KOPT-K1 (cell line): ENCODE measurements at regions not wholly inside any gene's neighbourhood (a gene's known extent, or its start where the extent isn't known, plus 50 kb on each side); places are given as distances from the start of the nearest gene placed in this dataset.
"Not testable (repeated sequence)": the region's sequence is repeated elsewhere in the genome, so short reads cannot be mapped to it uniquely, and the experiment has no call there.

Experiments
- H3K27ac ChIP-seq: fragments of 200-600 bp; sonication (generic); 2 replicates; pipeline ENCODE4 v1.5.1; 2016; ENCODE audit warnings: antibody characterized with exemption, mild to moderate bottlenecking, low read depth, low read length; ENCODE audit not compliant: poor library complexity, severe bottlenecking
- H3K36me3 ChIP-seq: fragments of 200-600 bp; sonication (generic); 2 replicates; pipeline ENCODE4 v1.5.1; 2017; ENCODE audit warnings: antibody characterized with exemption, mild to moderate bottlenecking, low read length, moderate library complexity; ENCODE audit not compliant: insufficient read depth
- H3K9me3 ChIP-seq: fragments of 200-600 bp; sonication (generic); 2 replicates; pipeline ENCODE4 v1.5.1; 2017; ENCODE audit warnings: antibody characterized with exemption, low read length, mild to moderate bottlenecking; ENCODE audit not compliant: insufficient read depth, poor library complexity, severe bottlenecking

DNA sequence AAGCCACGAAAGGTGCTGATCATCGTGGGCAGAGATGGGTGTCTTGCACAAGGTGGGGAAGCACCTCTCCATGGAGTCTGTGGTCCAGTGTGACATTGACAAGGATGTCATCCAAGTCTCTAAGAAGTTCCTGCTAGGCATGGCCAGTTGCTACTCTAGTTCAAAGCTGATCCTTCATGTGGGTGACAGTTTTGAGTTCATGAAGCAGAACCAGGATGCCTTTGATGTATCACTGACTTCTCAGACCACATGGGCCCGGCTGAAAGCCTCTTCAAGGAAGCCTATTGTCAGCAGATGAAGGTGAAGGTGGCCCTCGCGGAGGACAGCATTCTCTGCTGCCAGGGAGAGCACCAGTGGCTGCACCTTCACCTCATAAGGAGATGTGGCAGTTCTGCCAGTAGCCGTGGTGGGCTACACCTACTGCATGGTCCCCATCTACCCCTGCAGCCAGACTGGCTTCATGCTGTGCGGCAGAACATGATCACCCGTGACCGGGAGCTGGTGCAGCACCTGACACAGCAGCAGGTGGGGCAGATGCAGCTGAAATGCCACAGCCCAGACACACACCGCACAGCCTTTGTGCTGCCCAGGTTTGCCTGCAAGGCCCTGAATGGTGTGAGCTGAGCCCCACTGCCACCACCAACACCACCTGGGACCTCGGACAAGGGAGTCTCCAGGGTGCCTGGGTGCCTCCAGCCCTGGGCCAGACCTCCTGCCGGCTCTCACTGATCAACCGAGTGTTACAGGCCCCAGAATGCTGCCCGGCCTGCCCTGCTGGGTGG, 75.0 kb upstream of the SULF2 start:
- peaks cover 10% of the 10 kb centered on the region for H3K9me3 ChIP-seq
- H3K27ac ChIP-seq = no peak overlapping the region
- no peaks in the 10 kb centered on the region for H3K36me3 ChIP-seq

- H3K27ac ChIP-seq = no peak overlapping the region
- H3K9me3 ChIP-seq = peaks cover 10% of the 10 kb centered on the region
- no peaks in the 10 kb centered on the region for H3K36me3 ChIP-seq
Measured at GRCh38 chr20:47859278-47859677, 74.0 kb upstream of the SULF2 start.

DNA sequence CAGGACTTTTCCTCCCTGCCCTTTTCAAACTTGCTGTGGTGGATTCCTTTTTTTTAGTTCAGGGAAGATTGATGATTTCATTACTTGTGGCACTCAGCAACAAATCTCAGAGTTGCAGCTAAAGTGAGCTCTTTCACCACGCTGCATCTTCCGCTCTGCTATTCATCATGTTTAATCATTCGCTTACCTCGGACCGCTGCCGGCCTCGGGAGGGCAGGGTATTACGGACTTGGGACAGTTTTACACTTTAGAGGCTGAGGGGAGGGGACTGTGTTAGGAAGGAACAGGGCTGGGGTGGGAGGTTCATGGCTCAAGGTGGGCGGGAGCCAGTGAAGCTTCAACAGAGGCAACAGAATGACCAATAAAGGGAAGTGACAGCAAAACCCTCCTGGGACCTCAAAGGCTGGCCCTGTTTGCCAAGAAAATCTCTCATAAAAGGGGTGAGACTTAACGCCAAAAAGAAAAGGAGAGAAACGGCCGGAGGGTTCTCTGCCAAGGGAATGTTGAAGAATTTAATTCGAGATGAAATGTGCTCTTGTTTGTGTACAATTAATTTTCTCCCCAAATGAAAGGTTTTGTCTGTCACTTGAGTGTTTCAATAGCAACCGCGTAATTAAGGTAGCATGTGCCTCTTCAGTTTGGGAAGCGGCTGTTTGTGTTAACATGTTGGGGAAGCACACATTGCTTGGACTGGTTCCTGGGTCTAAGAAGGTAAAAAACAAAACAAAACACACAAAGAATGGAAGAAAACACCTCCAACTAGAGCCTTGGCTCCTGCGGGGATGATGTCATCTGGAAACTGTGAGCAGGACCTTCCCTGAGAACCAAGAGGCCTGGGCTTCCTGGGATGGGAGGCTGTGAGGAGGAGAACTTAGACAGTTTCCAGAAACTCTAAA, 72.5 kb upstream of the SULF2 start:
- Histone ChIP-seq H3K27ac (no peak overlapping the region), H3K9me3 (peaks cover 5% of the 10 kb centered on the region), H3K36me3 (no peaks in the 10 kb centered on the region)

- Histone ChIP-seq H3K27ac (no peak overlapping the region), H3K9me3 (no peaks in the 10 kb centered on the region), H3K36me3 (no peaks in the 10 kb centered on the region)
Measured at GRCh38 chr20:47857187-47857568, 71.9 kb upstream of the SULF2 start.

- H3K27ac ChIP-seq = no peak overlapping the region
- no peaks in the 10 kb centered on the region for H3K9me3 ChIP-seq
- no peaks in the 10 kb centered on the region for H3K36me3 ChIP-seq
Measured at GRCh38 chr20:47855799-47856198, 70.5 kb upstream of the SULF2 start.

GRCh38 chr20:47854687-47855212, 69.5 kb upstream of the SULF2 start:
- Histone ChIP-seq H3K36me3 (no peaks in the 10 kb centered on the region), H3K27ac (no peak overlapping the region), H3K9me3 (no peaks in the 10 kb centered on the region)

DNA sequence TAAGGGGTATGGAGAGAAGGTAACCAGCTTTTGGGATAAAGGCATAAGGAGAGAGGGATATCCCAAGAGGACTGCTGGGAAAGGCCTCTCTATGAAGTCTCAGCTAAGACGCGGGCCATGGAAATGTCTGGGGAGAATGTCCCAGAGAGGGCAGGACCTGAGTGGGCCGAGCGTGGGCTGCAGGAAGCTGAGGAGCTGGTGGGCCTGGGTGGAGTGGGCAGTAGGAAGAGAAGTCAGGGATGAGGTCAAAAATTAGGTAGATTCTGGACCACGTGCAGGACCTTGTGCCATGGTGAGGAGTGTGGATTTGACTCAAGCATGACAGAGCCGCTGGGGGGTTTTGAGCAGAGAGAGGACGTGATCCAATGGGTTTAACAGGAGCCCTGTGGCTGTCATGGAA, 66.5 kb upstream of the SULF2 start:
- no peaks in the 10 kb centered on the region for H3K36me3 ChIP-seq
- no peaks in the 10 kb centered on the region for H3K9me3 ChIP-seq
- no peak overlapping the region for H3K27ac ChIP-seq

DNA sequence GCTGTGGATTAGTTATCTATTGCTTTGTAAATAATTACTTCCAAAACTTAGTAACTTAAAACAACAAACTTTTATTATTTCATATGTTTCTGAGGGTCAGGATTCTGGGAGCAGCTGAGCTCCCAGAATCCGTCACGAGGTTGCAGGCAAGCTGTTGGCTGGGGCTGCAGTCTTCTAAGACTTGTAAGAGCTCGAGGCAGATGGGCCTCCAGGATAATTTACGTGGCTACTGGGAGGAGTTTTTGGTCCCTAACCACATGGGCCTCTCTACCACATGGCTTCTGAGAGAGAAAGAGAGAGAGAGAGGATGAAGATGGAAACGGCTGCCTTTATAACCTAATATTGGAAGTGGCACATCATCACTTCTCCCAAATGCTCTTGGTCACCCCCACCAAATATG, 64.9 kb upstream of the SULF2 start:
- H3K27ac ChIP-seq = no peak overlapping the region
- H3K36me3 ChIP-seq = no peaks in the 10 kb centered on the region

GRCh38 chr20:47849596-47849995, 64.3 kb upstream of the SULF2 start:
- no peaks in the 10 kb centered on the region for H3K36me3 ChIP-seq
- H3K27ac ChIP-seq = no peak overlapping the region
- H3K9me3 ChIP-seq = no peaks in the 10 kb centered on the region

More for the DNA sequence above, 64.9 kb upstream of the SULF2 start:
- H3K9me3 ChIP-seq = no peaks in the 10 kb centered on the region

DNA sequence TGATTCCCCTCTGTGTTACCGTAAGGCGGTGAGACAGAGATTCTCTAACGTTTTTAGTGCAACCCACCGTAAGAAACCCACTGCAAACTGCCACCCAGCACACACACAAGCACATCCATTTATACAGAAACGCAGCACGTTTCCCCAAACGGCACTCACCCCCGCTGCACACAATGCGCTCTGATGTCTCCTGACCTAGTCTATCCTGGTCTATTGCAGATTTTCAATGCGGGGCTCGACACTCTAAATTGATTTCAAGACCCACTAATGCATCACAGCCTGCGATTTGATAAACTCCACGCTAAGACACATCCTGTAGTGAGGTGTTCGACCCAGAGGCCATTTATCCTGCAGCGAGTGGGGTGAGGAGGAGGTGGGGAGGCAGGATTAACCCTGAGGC, 63.7 kb upstream of the SULF2 start:
- H3K27ac ChIP-seq = no peak overlapping the region
- no peaks in the 10 kb centered on the region for H3K36me3 ChIP-seq
- no peaks in the 10 kb centered on the region for H3K9me3 ChIP-seq

- H3K9me3 ChIP-seq, H3K36me3 ChIP-seq, H3K27ac ChIP-seq: not testable (repeated sequence)
Measured at GRCh38 chr20:47848534-47848933, 63.3 kb upstream of the SULF2 start.

DNA sequence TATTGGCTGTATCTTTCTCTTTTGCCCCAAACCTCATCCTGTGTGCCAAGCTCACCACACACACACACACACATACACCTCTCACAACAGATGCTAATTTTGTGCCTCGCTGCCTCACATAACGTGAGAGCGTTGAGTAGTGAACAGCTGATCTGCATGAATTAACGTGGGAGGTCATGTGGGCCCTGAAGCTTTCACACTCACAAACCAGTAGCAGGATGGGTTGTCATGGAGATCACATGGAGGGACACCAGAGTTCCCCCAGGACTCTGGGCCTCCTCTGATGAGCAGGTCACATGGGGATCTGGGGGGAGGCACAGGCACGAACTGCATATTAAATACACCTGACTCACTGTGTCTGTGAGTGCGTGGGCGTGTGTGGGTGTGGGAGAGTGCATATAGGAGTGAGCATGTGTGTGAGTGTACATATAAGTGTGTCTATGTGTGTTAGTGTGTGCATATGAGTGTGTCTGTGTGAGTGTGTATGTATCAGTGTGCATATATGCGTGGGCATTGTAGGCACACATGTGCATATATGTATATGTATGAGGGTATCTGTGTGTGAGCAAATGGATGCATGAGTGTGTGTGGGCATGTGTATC, 62.7 kb upstream of the SULF2 start:
- no peak overlapping the region for H3K27ac ChIP-seq

GRCh38 chr20:47847220-47847619, 61.9 kb upstream of the SULF2 start:
- H3K9me3 ChIP-seq, H3K36me3 ChIP-seq, H3K27ac ChIP-seq: not testable (repeated sequence)

More for the DNA sequence above, 62.7 kb upstream of the SULF2 start:
- Histone ChIP-seq H3K9me3 (no peaks in the 10 kb centered on the region), H3K36me3 (no peaks in the 10 kb centered on the region)

- not testable (repeated sequence) for H3K27ac ChIP-seq, H3K36me3 ChIP-seq
Measured at GRCh38 chr20:47846651-47847050, 61.4 kb upstream of the SULF2 start.

GRCh38 chr20:47845382-47845977, 60.2 kb upstream of the SULF2 start:
- H3K36me3 ChIP-seq, H3K9me3 ChIP-seq, H3K27ac ChIP-seq: not testable (repeated sequence)

More at GRCh38 chr20:47846651-47847050, 61.4 kb upstream of the SULF2 start:
- H3K9me3 ChIP-seq = not testable (repeated sequence)
